ENCODE measurements at regions not wholly inside any gene's neighbourhood (a gene's known extent, or its start where the extent isn't known, plus 50 kb on each side); places are given as distances from the start of the nearest gene placed in this dataset.
"Not testable (repeated sequence)": the region's sequence is repeated elsewhere in the genome, so short reads cannot be mapped to it uniquely, and the experiment has no call there.

DNA sequence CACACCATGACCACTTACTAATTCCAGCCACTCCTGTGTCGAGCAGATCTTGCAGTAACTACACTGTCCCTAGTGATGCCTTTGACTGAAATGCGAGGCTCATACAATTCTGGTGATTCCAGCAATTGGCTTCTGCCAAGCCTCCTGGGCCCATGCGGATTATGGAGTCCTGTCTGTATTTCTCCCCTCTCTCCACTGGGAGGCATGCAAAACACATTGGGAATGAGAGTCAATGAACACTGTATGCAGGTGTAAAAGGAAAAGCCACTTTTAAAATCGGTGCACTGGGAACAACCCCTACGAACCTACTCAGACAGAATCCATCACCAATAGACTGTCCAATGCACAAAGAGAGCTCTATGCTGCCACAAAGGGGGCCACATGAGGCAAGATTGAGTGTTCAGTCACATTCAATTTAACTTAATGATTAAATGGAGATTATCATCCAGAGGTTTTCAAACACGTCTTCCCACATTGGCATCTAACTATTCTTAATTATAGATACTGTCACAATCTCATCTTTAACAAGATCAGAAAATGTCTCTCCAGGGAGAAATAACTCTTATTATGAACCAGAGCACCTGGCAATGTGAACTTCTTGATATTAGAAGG, 550.6 kb downstream of the GLRX3 start:
- DNase-seq, result no peak

DNA sequence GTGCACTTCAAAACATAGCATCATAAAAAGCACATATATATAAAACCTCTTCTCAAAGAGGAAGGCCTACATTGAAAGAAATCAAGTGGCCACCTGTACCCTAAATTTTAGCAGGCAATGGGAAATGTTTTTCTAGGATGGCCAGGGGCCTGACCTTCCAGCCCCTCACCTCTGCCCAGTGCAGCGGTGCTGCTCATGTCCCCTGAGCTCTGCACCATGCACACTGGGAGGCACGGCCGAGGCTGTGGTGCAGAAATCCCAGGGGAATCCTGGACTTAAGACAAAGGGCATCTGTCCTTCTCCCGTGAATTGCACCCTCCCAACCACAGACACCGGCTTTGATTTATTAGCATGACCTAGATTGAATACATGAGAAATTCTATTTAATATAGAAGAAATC, 551.4 kb downstream of the GLRX3 start:
- DNase-seq, result no peak

DNA sequence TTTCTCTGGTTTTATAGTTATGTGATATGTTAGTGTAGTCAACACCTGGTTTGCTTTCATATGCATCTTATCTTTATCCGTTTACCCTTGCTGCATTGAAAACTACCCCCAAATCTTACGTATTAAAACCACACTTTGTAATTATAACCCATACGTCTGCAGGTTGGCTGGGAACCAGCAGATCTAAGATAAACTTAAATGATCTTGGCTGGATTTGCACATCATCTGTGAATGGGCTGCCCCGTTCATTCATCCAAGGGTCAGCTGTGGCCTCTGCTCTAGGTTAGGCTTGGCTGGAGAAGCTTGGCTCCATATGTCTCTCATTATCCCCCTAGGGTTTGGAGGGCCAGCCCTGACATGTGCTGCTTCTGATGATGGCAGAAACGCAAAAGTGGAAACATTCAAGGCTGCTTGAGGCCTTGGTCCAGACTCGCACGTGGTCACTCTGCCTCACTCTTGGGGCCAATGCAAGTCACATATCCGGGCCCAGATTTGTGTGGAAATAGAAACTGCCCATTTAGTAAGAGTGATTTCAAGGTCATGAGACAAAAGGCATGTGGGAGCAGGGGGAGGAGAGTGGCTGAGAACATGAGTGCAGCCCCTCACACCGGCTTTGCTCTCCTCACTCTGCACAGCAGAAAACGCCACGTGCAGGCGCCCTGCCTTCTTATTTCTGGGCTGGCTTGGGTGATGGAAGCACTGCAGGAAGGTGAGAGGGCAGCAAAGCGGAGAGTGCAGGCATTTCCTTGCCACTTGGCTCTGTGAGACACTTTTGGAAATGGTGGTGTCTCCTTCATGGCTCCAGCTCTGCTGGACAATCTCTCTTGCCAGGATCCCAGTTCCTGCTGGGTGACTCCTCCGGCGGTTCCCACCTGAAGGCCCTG, 553.8 kb downstream of the GLRX3 start:
- DNase-seq, result no peak

DNA sequence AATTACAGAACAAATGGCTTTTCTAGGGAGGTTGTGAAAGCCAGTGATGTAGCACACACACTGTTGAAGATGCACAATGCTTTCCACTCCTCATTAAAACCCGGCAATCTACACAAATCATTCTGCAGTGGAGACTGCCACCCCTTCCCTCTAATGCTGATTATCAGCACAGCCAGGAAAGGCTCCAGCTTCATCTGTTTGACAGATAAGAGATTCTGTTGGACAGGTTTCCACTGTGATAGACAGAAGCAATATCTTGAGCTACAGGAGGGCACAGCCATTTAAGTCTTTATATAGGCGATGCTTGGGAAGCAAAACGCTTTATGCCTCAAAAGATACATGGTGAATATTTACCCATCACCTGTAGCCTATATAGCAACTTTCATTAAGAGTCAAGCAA, 555.6 kb downstream of the GLRX3 start:
- DNase-seq, result no peak

DNA sequence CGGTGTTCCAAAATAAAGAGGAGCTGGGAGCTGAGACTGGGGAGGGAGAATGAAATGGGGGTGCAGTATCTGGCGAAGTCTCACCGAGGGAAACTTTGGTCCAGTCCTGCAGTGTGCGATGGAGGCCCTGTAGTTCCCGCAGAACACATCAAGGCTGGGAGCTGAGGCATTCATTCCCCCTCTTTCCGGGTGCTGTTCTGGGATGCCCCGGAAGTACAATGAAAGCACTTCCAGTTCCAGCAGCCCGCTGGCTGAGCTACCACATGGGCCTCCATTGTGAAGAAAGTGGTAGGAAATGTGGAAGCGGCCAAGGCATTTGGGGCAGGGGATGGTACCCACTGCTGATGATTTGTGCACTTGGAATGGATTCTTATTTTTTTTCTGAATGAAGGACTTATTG, 560.7 kb downstream of the GLRX3 start:
- DNase-seq, result no peak

DNA sequence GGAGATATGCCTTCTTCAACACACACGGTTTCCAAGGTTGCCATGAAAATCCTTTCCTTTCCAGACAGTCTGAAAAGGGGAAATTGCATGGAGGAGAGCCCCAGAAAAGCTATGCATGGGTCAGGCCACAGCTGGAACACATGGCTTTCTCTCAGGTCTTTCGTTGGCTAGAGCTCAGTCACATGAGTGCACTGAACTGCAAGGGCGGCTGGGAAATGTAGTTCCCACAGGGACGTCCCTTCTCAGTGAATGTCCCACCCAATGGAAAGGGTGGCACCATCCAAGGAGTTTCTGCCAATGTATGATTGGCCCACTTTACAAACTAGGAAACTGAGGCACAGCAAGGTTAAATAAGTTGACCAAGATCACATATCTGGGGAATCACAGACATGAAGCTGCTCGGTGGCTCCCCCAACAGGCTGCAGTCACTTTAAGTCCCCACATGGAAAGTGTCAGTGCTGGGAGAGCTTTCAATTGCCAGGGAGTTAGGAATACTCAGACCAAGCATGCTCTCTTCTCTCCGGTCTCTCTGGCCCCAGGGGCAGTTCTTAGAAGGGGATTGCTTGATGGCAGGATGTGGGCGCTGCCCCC, 571.3 kb downstream of the GLRX3 start:
- DNase-seq, result no peak

DNA sequence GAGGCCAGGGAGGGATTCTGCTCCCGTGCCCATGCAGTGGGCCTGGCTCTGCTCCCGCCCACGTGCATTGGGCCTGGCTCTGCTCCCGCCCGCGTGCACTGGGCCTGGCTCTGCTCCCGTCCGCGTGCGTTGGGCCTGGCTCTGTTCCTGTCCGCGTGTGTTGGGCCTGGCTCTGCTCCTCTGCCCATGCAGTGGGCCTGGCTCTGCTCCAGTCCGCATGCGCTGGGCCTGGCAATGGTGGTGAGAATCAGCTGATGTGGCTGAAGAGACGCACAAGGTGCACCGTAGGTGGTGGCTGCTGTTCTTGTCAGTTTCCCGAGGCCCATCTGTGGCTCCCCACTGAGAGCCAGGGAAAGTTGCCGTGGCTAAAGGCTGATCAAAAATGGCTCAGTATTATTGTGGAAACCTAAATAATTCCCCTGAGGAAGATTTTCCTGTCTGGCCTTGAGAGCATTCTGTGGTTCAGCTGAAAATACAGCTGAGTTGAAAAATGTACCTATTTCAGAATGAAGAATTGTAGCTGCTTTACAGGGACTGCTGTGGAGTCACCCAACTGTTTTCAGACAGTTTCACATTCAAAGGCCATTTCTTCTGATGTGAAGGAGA, 572.4 kb downstream of the GLRX3 start:
- no peak for DNase-seq

DNA sequence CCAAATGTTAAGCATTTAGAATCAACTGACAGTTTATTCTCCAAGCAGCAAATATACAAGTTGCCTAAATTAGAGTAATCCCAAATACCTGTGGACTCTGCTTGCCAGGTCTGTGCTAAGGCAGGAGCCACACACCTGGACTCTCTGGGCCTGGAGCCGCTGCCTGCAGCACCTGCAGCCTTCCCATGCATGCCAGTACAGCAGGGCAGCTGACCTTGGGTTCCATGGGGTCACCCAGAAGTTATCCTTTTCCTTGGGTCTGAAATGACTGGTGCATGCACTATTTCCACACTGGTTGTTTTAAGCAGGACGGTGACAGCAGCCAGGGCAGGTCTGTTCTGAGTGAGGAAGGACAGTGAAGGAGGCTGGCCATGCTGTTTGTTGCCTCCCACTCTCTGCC, 573.2 kb downstream of the GLRX3 start:
- DNase-seq, result no peak

DNA sequence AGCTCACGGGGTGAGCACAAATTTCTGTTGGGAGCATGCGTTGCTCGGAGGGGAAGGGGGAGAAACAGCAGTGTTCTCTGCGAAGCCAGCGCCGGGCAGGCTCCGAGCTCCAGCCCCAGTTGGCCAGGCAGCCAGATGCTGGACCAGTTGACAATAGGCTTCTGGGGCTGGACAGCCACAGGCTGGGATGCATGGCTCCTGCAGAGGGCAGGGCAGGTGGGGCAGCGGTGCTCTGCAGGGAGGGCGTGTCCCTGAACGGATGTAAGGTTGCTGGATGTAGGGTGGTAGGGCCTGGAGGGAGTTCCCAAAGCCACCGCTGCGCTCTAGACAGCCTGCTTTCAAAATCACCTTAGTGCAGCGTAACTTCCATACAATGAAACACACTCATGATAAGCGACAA, 574.9 kb downstream of the GLRX3 start:
- DNase-seq, result no peak

DNA sequence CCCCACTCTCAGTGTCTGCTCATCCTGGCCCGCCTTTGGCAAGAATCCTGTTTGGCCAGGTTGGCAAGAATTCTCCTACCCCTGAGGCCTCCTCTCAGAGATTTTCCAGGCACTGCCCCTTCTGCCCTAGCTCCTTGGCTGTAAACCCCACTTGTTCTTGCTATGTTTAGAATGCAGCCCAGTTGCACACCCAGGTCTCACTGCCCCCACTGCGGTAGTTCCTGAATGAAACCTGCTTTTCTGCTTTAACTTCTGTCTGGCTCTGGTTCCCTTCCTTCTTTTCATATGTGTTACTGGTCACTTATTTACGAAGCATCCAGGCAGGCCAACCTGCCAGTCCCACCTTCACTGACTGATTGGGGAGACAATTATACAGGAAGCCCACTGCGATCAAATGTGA, 576.9 kb downstream of the GLRX3 start:
- DNase-seq, result no peak

DNA sequence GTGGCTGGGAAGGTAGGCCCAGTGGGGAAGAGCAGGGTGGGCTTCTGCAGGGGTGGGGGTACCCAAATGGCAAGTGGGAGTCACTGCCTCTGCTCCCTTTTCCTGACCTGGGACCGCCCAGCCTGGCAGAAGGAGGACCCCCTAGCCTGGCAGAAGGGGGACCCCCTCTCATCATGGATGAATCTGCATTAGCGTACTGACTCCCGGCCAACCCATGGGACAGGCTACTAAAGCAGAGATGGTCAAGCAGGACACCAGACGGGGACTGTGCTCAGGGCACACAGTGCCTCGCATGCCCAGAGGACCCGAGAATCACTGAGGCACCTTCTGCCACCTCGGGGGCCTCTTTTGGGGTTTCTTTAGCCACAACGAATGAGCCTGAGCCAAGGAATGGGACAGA, 577.5 kb downstream of the GLRX3 start:
- DNase-seq, result no peak

DNA sequence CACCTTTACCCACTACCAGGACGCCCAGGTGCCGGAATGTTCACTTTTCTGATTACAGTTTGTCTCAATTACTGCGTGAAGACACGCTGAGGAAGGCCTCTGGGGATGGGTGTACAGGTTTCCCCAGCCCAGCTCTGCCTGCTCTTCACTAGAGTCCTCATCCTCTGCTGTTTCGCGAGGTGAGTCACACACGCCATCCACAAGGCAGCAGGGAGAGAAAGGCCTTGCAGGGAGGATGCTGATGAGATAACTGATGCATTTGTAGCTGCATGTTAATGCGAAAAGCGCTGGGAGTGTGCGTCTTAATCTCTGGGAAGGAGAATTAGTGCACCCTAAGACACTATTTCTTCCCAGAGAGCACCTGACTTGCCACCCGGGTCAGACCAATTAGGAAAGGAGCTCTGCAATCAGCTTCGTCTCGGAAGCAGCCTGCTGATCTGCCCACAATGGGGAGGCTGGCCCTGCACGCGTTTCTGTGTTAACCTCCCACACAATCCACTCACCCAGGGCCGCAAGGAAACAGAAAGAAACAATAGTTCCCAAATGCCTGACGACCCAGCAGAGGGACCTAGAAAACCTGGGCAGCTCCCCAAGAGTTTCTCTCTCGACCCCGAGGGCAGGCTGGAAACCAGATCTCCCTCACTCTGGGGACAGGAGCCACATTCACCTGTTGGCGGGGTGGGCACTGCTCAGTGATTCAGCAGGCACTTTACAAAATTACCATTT, 578.7 kb downstream of the GLRX3 start:
- DNase-seq, result no peak

DNA sequence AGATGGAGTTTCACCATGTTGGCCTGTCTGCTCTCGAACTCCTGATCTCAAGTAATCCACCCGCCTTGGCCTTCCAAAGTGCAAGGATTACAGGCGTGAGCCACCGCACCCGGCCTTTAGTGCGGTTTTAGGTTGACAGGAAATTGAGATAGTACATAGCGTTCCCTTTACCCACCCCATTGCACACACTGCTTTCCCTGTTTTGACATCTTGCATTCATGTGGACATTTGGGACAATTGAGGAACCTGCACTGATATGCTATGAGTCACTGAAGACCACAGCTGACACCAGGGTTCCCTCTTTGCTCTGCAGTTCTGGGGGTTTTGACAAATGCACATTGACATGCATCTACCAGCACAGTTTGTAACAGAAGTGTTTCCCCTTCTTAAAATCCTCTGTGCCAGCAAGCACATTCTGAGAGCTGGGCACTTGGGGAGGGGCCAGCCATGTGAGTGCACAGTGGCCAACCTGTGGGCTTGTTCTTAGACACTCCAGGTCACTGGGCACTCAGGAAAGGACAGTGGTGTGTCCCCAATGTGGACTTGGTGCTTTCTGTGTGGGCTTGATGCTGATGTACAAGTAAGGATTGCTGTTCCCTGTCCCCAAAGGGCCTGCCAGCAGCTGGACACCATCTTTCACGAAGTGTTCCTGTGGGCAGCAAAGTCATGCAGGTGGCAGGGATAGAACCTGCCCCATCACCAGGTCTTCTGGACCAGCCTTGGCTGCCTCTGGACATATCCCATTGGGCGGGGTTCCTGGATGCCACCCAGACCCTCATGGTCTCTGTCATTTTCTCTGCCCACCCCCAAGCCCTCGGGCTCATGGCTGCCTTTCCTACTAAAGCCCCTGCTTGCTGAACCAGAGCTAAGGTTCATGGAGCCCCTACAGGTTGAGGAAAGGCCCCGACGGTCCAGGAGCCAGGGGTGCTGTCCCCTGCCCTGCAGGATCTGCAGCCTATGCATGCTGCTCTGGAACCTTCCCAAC, 579.8 kb downstream of the GLRX3 start:
- DNase-seq, result no peak

DNA sequence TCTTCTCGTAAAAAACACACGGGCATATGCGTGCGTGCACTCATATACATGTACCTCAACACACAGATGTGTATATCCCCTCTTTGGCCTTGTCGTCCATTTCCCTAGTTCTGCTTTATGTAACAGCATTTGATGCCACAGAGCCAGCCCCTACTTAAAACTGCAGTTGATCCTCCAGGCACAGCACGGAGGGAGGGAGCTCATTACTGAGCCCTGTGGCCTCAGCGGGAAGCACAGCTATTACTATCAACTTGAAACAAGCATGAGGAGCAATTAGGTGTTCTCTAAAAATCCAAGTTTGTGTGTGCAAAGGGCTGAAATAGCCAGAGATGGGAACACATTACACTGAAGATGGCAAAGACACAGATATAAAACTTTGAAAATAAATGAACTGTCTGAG, 580.9 kb downstream of the GLRX3 start:
- DNase-seq, result no peak

DNA sequence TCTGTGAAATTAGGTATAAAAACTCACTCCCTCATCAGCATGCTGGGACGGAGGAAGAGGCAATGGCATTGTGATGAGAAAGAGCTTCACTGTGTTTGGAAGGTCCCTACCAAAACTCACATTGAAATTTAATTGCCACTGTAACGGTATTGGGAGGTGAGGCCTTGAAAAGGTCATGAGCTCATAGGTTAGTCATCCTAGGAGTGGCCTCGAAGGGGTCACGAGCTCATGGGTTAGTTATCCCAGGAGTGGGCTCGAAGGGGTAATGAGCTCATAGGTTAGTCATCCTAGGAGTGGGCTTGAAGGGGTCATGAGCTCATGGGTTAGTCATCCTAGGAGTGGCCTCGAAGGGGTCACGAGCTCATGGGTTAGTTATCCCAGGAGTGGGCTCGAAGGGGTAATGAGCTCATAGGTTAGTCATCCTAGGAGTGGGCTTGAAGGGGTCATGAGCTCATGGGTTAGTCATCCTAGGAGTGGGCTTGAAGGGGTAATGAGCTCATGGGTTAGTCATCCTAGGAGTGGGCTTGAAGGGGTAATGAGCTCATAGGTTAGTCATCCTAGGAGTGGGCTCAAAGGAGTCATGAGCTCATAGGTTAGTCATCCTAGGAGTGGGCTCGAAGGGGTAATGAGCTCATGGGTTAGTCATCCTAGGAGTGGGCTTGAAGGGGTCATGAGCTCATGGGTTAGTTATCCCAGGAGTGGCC, 582.7 kb downstream of the GLRX3 start:
- DNase-seq, result not testable (repeated sequence)

DNA sequence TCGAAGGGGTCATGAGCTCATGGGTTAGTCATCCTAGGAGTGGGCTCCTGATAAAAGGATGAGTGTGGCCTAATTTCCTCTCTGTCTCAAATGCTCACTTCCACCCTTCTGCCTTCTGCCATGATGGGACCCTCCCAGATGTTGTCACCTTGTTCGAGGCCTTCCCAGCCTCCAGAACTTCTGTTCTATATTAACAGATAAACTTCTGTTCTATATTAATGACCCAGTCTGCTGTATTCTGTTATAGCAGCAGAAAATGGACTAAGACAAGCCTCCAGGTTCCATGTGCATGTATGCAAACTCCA, 583.2 kb downstream of the GLRX3 start:
- no peak for DNase-seq

DNA sequence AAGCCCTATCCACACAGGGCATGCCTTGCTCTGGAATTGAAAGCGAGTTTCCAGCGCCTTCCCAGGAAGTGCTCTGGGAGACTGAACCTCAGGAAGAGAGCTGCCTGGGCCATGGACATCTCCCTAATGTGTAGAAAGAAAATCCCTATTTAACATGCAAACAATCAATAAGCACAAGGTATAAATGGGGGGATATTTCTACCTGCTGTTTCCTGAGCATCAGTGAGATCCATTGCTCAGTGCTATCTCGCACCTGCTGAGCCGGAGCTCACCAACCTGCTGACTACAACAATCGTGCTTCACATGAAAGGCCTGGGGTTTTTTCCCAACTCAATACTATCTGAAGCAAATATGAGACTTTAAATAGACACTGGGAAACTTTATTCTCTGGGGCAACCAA, 584.0 kb downstream of the GLRX3 start:
- no peak for DNase-seq

DNA sequence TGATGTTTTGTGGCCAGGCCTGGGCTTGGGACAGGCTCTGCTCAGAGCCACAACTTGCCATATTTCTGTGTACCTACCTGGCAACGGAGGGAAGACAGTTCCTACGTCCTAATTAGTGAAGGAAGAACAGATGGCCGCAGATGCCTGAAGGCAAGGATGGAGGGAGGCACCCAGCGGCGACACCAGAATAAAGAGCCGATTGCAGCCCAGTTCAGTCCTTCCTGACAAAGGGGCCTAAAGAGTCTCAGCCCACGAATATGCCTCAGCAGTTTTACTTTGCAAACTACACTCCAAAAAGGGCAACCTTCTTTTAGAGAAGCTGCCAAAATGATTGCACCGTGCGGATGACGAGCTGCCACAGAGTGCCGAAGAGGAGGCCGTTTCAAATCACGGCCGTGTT, 585.8 kb downstream of the GLRX3 start:
- no peak for DNase-seq

DNA sequence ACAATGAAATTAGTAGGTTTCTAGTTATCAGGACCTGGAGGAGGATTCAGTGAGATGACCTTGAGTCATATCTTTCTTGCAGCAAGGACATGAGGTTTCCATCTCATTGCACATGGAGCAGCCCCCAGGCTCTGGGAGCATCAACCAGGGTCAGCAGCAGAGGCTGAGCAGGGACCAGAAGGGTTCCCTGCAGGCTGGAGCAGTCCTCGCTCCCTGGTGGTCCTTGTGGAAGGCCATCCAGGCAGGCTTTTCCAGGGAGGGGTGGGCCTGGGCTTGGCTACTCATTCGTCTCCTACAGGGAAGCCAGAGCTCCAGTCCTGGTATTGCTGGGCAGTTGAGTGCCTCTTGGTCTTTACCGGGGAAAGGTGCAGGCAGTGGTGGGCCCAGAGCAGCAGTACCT, 587.5 kb downstream of the GLRX3 start:
- no peak for DNase-seq

DNA sequence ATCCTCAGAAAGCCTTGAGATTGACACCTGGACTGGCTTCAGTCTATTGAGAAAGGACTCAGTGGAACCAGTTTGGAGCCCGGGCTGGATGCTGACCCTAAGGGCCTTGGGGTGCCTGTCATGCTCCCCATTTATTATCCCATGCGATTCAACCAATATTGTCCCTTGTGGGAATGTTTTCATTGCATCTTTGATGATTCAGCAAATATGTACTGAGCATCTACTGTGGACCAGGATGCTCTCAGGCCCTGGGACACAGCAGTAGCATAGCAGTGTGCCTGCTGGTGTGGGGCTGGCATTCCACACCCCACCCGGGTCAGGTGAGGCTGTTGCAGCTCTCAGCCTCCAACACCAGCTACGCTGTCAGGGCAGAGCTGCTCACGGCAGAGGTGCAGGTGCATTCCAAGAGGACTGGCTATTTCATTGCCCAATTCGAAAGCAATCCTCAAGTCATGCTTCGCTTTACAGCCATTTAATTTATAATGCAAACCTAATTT, 586.0 kb downstream of the TCERG1L start:
- no peak for DNase-seq
